ENCODE measurements at regions not wholly inside any gene's neighbourhood (a gene's known extent, or its start where the extent isn't known, plus 50 kb on each side); places are given as distances from the start of the nearest gene placed in this dataset.
"Not testable (repeated sequence)": the region's sequence is repeated elsewhere in the genome, so short reads cannot be mapped to it uniquely, and the experiment has no call there.

DNA sequence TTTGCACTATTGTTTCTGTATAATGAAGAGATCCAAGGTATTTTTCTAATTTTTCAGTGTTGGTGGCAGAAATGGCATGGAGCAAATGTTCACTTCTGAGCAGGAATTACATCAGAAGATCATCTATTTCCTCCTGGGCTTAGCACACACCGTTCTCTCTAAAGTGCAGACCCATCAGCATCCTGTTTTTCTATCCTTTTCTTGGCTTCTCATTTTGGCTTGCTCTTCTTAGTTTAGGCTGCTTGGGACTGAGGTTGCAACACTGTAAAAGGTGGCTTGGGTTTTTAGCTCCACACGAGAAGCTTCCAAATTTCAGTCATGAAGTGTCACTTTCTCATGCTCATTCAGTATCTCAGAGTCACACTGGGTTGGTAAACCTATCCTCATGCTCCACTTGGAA lies 79.9 kb upstream of the SMIM30 start:
- TF ChIP-seq, protein P1, sequence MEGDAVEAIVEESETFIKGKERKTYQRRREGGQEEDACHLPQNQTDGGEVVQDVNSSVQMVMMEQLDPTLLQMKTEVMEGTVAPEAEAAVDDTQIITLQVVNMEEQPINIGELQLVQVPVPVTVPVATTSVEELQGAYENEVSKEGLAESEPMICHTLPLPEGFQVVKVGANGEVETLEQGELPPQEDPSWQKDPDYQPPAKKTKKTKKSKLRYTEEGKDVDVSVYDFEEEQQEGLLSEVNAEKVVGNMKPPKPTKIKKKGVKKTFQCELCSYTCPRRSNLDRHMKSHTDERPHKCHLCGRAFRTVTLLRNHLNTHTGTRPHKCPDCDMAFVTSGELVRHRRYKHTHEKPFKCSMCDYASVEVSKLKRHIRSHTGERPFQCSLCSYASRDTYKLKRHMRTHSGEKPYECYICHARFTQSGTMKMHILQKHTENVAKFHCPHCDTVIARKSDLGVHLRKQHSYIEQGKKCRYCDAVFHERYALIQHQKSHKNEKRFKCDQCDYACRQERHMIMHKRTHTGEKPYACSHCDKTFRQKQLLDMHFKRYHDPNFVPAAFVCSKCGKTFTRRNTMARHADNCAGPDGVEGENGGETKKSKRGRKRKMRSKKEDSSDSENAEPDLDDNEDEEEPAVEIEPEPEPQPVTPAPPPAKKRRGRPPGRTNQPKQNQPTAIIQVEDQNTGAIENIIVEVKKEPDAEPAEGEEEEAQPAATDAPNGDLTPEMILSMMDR (IDR thresholded peaks at IDR 0.05; ENCODE audit: control extremely low read depth, extremely low read depth, low read depth, missing control alignments): no peak
- no peak for DNase-seq (ENCODE audit: extremely low spot score)
- ChIA-PET POLR2A (no interaction called here), CTCF (no interaction called here)

DNA sequence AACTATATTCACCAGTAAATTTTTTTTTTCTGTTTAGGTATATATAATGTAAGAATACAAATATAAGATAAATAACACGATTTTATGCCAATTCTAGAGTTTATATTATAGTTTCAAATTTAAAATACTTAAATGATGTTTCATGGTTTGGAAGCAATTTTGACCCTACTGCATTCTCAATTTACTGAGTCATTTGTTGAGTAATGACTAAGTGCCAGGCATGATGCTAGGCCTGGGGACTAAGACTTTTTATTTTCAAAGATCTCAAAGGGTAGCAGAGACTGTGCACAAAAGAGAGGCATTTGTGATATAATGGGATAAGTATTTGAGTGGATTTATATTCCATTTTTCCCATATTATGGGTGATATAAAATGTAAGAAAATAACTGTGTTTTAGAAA lies 78.9 kb upstream of the SMIM30 start:
- DNase-seq (ENCODE audit: extremely low spot score): no peak
- TF ChIP-seq, protein P1 (IDR thresholded peaks at IDR 0.05; ENCODE audit: control extremely low read depth, extremely low read depth, low read depth, missing control alignments): no peak
- CTCF ChIA-PET: no interaction called here
- POLR2A ChIA-PET: no interaction called here

DNA sequence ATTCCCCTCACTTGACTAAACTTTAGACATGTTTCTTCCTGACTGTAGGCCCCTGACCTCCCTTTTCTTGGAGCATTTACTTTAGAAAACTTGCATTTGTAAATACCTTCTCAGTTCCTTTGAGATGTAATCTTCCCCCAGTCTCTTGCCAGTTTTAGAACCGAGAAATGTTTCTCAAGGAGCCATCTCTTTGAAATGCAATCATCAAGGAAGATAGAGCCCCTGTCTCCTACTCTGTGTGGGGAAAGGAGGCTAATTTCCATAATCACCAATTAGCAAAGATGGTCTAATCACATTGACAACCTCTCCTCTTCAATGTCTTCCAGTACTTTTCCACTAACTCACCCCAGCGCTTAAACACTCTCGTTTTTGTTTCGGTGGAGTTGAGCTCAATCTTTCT lies 70.0 kb upstream of the SMIM30 start:
- DNase-seq (ENCODE audit: extremely low spot score): no peak
- TF ChIP-seq, protein P1 (IDR thresholded peaks at IDR 0.05; ENCODE audit: control extremely low read depth, extremely low read depth, low read depth, missing control alignments): no peak
- ChIA-PET CTCF (no interaction called here), POLR2A (no interaction called here)

DNA sequence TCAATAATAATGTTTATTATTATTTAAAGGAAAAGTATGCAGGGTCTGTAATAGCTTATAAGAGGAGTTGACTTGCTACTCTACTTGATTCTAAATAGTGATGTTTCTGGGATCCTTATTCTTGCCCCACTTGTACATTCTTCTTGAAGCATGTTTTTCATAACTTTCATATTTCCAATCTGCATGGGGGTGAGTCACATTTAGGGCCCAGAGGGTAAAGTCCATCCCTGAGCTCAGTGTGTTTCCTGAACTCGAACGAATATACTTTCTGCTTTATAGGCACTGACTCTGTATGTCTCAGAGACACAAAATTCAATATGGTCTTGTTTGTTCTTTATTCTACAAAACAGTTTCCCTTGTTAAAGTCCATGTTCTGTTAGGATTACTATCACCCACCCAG lies 61.0 kb upstream of the SMIM30 start:
- no peak for DNase-seq (ENCODE audit: extremely low spot score)
- CTCF ChIA-PET: interaction anchor here (1.0 kb wide), 1 partner anchor 19 kb away, joined by 4 read pairs; no protein-coding TSS in a partner anchor
- POLR2A ChIA-PET: no interaction called here
- TF ChIP-seq, protein P1 (IDR thresholded peaks at IDR 0.05; ENCODE audit: control extremely low read depth, extremely low read depth, low read depth, missing control alignments): no peak

DNA sequence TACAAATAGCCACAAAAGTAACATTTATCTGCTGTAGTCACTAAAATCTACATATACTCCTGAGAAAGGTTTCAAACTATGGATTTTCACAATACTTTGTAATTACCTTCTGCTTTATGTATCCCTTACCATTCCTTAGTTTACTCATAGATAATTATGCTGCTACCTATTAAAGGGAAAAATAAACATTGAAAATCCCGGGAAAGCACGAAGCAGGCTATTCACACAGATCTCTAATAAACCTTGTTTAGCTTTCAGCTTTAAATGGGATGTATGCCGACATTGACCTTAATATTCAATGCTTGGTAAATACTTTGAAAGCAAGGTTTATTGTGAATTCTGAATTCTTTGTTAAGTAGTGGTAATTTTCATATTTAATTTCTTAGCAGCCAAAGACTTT lies 58.5 kb upstream of the SMIM30 start:
- no peak for DNase-seq (ENCODE audit: extremely low spot score)
- POLR2A ChIA-PET: no interaction called here
- CTCF ChIA-PET: no interaction called here
- TF ChIP-seq, protein P1 (IDR thresholded peaks at IDR 0.05; ENCODE audit: control extremely low read depth, extremely low read depth, low read depth, missing control alignments): no peak

DNA sequence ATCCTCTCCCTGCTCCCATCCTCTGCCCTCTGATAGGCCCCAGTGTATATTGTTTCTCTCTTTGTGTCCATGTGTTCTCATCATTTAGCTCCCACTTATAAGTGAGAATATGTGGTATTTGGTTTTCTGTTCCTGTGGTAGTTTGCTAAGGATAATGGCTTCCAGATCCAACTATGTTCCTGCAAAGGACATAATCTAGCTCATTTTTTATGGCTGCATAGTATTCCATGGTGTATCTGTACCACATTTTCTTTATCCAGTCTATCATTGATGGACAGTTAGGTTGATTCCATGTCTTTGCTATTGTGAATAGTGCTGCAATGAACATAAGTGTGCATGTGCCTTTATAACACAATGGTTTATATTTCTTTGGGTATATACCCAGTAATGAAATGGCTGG lies 57.8 kb upstream of the SMIM30 start:
- CTCF ChIA-PET, POLR2A ChIA-PET: not testable (repeated sequence)

DNA sequence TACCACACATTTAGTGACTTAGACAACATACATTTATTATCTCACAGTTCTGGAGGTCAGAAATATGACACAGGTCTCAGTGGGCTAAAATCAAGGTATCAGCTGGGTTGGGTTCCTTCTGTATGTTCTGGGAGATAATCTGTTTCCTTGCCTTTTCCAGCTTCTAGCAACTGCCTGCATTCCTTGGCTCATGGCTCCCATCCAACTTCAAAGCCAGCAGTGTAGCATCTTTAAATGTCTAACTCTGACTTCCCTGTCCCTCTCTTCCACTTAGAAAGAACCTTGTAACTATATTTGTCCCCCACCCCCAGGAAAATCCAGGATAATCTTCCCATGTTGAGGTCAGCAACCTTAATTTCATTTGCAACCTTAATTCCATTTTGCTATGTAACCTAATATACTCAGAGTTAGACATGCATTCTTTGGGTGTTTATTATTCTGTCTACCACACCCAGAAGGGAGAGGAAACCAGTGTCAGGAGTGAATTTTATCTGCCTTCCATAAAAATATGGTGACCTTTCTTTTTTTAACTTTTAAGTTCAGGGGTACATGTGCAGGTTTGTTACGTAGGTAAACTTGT lies 57.3 kb upstream of the SMIM30 start:
- ChIA-PET POLR2A (no interaction called here), CTCF (interaction anchor here (1.0 kb wide), 1 partner anchor 9 kb away, joined by 3 read pairs; no protein-coding TSS in a partner anchor)
- TF ChIP-seq, protein P1 (IDR thresholded peaks at IDR 0.05; ENCODE audit: control extremely low read depth, extremely low read depth, low read depth, missing control alignments): no peak
- no peak for DNase-seq (ENCODE audit: extremely low spot score)

More for the DNA sequence above, 57.8 kb upstream of the SMIM30 start:
- DNase-seq (ENCODE audit: extremely low spot score): not testable (repeated sequence)

Data from GM10248 (cell line).